DMS153 treated with DMSO at 0.1 percent for 48 hours (cell line): ENCODE measurements at regions not wholly inside any gene's neighbourhood (a gene's known extent, or its start where the extent isn't known, plus 50 kb on each side); places are given as distances from the start of the nearest gene placed in this dataset.

Experiments used
- DNase-seq: peaks from one replicate; lab custom pipeline; 2025; ENCODE audit not compliant: unreplicated experiment; lab: John Stamatoyannopoulos, UW

- no peak for DNase-seq
These were observed 230.8 kb upstream of the CST7 start for GRCh38 chr20:24718277-24718676.

- no peak for DNase-seq
These were observed 230.4 kb upstream of the CST7 start for GRCh38 chr20:24718696-24719095.

- DNase-seq, result no peak
These were observed 228.1 kb upstream of the CST7 start for GRCh38 chr20:24720957-24721356.

- no peak for DNase-seq
These were observed 227.0 kb upstream of the CST7 start for GRCh38 chr20:24721891-24722568.

GRCh38 chr20:24722586-24722985 lies 226.5 kb upstream of the CST7 start:
- DNase-seq, result no peak

- DNase-seq, result no peak
These were observed 225.9 kb upstream of the CST7 start for GRCh38 chr20:24723186-24723585.

GRCh38 chr20:24723647-24724352 lies 225.3 kb upstream of the CST7 start:
- no peak for DNase-seq

GRCh38 chr20:24724982-24725533 lies 224.0 kb upstream of the CST7 start:
- no peak for DNase-seq

GRCh38 chr20:24727795-24728194 lies 221.3 kb upstream of the CST7 start:
- no peak for DNase-seq

GRCh38 chr20:24729896-24730605 lies 219.0 kb upstream of the CST7 start:
- no peak for DNase-seq

GRCh38 chr20:24730750-24731149 lies 218.3 kb upstream of the CST7 start:
- no peak for DNase-seq

GRCh38 chr20:24731312-24731711 lies 217.8 kb upstream of the CST7 start:
- no peak for DNase-seq

- DNase-seq, result no peak
These were observed 217.0 kb upstream of the CST7 start for GRCh38 chr20:24732076-24732475.

GRCh38 chr20:24732599-24732998 lies 216.5 kb upstream of the CST7 start:
- no peak for DNase-seq

GRCh38 chr20:24733416-24733815 lies 215.7 kb upstream of the CST7 start:
- DNase-seq, result no peak

GRCh38 chr20:24734139-24734538 lies 214.9 kb upstream of the CST7 start:
- no peak for DNase-seq

- DNase-seq, result no peak
These were observed 213.8 kb upstream of the CST7 start for GRCh38 chr20:24735263-24735662.

- no peak for DNase-seq
These were observed 212.8 kb upstream of the CST7 start for GRCh38 chr20:24736131-24736843.

- DNase-seq, result no peak
These were observed 212.2 kb upstream of the CST7 start for GRCh38 chr20:24736844-24737211.

- DNase-seq, result no peak
These were observed 211.7 kb upstream of the CST7 start for GRCh38 chr20:24737212-24737850.
